GM23248 (cell line): ENCODE measurements at regions not wholly inside any gene's neighbourhood (a gene's known extent, or its start where the extent isn't known, plus 50 kb on each side); places are given as distances from the start of the nearest gene placed in this dataset.

Source experiments
- DNase-seq: peaks from one replicate; pipeline ENCODE4 v3.0.0-alpha.2; 2015
- H2AFZ ChIP-seq: fragments of 200-600 bp; sonication (generic); 2 replicates; pipeline ENCODE4 v1.6.1; 2016; ENCODE audit warnings: antibody characterized with exemption
- H3F3A ChIP-seq: fragments of 200-600 bp; sonication (generic); 2 replicates; pipeline ENCODE4 v1.6.1; 2016; ENCODE audit warnings: mild to moderate bottlenecking, antibody characterized with exemption, mixed run types; ENCODE audit not compliant: insufficient read depth
- H3K27ac ChIP-seq: fragments of 200-600 bp; sonication (generic); 2 replicates; pipeline ENCODE4 v1.5.1; 2016; ENCODE audit warnings: mild to moderate bottlenecking
- H3K27me3 ChIP-seq: fragments of 200-600 bp; sonication (generic); replicated peaks from 2 replicates; pipeline ENCODE4 v1.6.1; 2016; ENCODE audit warnings: mild to moderate bottlenecking; ENCODE audit not compliant: insufficient read depth
- H3K36me3 ChIP-seq: fragments of 200-600 bp; sonication (generic); 2 replicates; pipeline ENCODE4 v1.6.1; 2016; ENCODE audit warnings: low read depth, mild to moderate bottlenecking
- H3K4me1 ChIP-seq: fragments of 200-600 bp; sonication (generic); 2 replicates; pipeline ENCODE4 v1.6.1; 2016; ENCODE audit warnings: mild to moderate bottlenecking; ENCODE audit not compliant: insufficient read depth
- H3K4me2 ChIP-seq: fragments of 200-600 bp; sonication (generic); one replicate; pipeline ENCODE4 v1.6.1; 2016; ENCODE audit warnings: mild to moderate bottlenecking; ENCODE audit not compliant: unreplicated experiment
- H3K4me3 ChIP-seq: fragments of 200-600 bp; sonication (generic); 2 replicates; pipeline ENCODE4 v1.5.1; 2016; ENCODE audit warnings: mild to moderate bottlenecking
- H3K79me2 ChIP-seq: fragments of 200-600 bp; sonication (generic); 2 replicates; pipeline ENCODE4 v1.6.1; 2016; ENCODE audit warnings: mild to moderate bottlenecking; ENCODE audit not compliant: insufficient read depth
- H3K9ac ChIP-seq: fragments of 200-600 bp; sonication (generic); 2 replicates; pipeline ENCODE4 v1.6.1; 2016; ENCODE audit warnings: mild to moderate bottlenecking
- H3K9me2 ChIP-seq: fragments of 200-600 bp; sonication (generic); 2 replicates; pipeline ENCODE4 v1.6.1; 2016; ENCODE audit warnings: mixed run types, mild to moderate bottlenecking, moderate library complexity; ENCODE audit not compliant: insufficient read depth
- H3K9me3 ChIP-seq: fragments of 200-600 bp; sonication (generic); one replicate; pipeline ENCODE4 v1.6.1; 2017; ENCODE audit warnings: low read depth
- H4K20me1 ChIP-seq: fragments of 200-600 bp; sonication (generic); 2 replicates; pipeline ENCODE4 v1.6.0; 2016; ENCODE audit not compliant: insufficient read depth
- EZH2 ChIP-seq: fragments of 200-600 bp; sonication (generic); IDR thresholded peaks from 2 replicates; pipeline ENCODE4 v1.6.1; 2018; ENCODE audit warnings: antibody characterized with exemption, mild to moderate bottlenecking; ENCODE audit not compliant: insufficient read depth, poor library complexity, severe bottlenecking
- EZH2phosphoT487 ChIP-seq: fragments of 200-600 bp; sonication (generic); IDR thresholded peaks from 2 replicates; pipeline ENCODE4 v1.6.1; 2018; ENCODE audit warnings: antibody characterized with exemption, moderate library complexity, mild to moderate bottlenecking, low read depth; ENCODE audit not compliant: insufficient read depth
- WGBS, 2 experiments: methylation state at CpG; one replicate each; pipeline ENCODE4 v1.1.6; 2015 to 2017; ENCODE audit warnings: low lambda C conversion rate in 2 of 2, low coverage in 1 of 2; ENCODE audit errors: missing lambda C conversion rate in 2 of 2; 5-methylcytosine and 5-hydroxymethylcytosine counted together
- in situ Hi-C: fragments of 300-500 bp; cut with MboI; formaldehyde crosslinking; loops from 2 replicates; pipeline ENCODE4 v1.15.0; 2020

GRCh38 chr20:40805592-40805991 is 116.6 kb upstream of the MAFB start:
- Histone ChIP-seq H3K9me2 (no peaks in the 10 kb centered on the region), H3K4me2 (no peak overlapping the region), H3K9me3 (no peaks in the 10 kb centered on the region), H3K4me3 (no peak overlapping the region), H3K36me3 (no peaks in the 10 kb centered on the region), H3K4me1 (no peaks in the 10 kb centered on the region), H3K9ac (no peak overlapping the region), H3K27ac (no peak overlapping the region), H4K20me1 (no peaks in the 10 kb centered on the region), H3K27me3 (0 out of 2 replicates have a peak, but pooled peaks cover 6% of the 10 kb centered on the region), H3F3A (no peaks in the 10 kb centered on the region), H3K79me2 (no peaks in the 10 kb centered on the region), H2AFZ (no peak overlapping the region)
- WGBS, 2 experiments, result 39 to 42% methylated on average over 3 of the region's 3 CpGs
- DNase-seq, result no peak
- in situ Hi-C loops, result no loop called here
- no peak for TF ChIP-seq EZH2phosphoT487
- TF ChIP-seq EZH2, result no peak

- no peaks in the 10 kb centered on the region for H3F3A ChIP-seq
Measured at GRCh38 chr20:40806929-40807820, 118.1 kb upstream of the MAFB start.

GRCh38 chr20:40807821-40808170 is 118.8 kb upstream of the MAFB start:
- in situ Hi-C loops, result no loop called here
- H3K27ac ChIP-seq, result no peak overlapping the region
- 0 out of 2 replicates have a peak, but pooled peaks cover 6% of the 10 kb centered on the region for H3K27me3 ChIP-seq
- no peak overlapping the region for H3K4me3 ChIP-seq
- H3K79me2 ChIP-seq, result no peaks in the 10 kb centered on the region
- no peak for DNase-seq
- TF ChIP-seq EZH2phosphoT487, result no peak
- no peak for TF ChIP-seq EZH2
- no peaks in the 10 kb centered on the region for H3K4me1 ChIP-seq
- H2AFZ ChIP-seq, result no peak overlapping the region
- no peaks in the 10 kb centered on the region for H3F3A ChIP-seq
- H3K36me3 ChIP-seq, result no peaks in the 10 kb centered on the region
- 44 to 47% methylated on average over 2 of the region's 2 CpGs for WGBS, 2 experiments
- no peaks in the 10 kb centered on the region for H3K9me3 ChIP-seq
- no peaks in the 10 kb centered on the region for H4K20me1 ChIP-seq
- H3K9me2 ChIP-seq, result no peaks in the 10 kb centered on the region
- no peak overlapping the region for H3K9ac ChIP-seq
- no peak overlapping the region for H3K4me2 ChIP-seq

More at GRCh38 chr20:40806929-40807820, 118.1 kb upstream of the MAFB start:
- 0 out of 2 replicates have a peak, but pooled peaks cover 6% of the 10 kb centered on the region for H3K27me3 ChIP-seq
- TF ChIP-seq EZH2phosphoT487 (no peak), EZH2 (no peak)
- H3K36me3 ChIP-seq, result no peaks in the 10 kb centered on the region
- in situ Hi-C loops, result no loop called here
- H3K27ac ChIP-seq, result no peak overlapping the region
- H3K9ac ChIP-seq, result no peak overlapping the region
- no peak overlapping the region for H3K4me2 ChIP-seq
- no peak for DNase-seq
- H2AFZ ChIP-seq, result no peak overlapping the region
- WGBS, 2 experiments, result 54 to 57% methylated on average over 21 of the region's 21 CpGs
- no peak overlapping the region for H3K4me3 ChIP-seq
- no peaks in the 10 kb centered on the region for H3K79me2 ChIP-seq
- no peaks in the 10 kb centered on the region for H3K9me3 ChIP-seq
- no peaks in the 10 kb centered on the region for H4K20me1 ChIP-seq
- H3K9me2 ChIP-seq, result no peaks in the 10 kb centered on the region
- no peaks in the 10 kb centered on the region for H3K4me1 ChIP-seq

GRCh38 chr20:40808936-40809335 is 119.9 kb upstream of the MAFB start:
- H3K4me1 ChIP-seq, result no peaks in the 10 kb centered on the region
- 25 to 31% methylated on average over 6 of the region's 6 CpGs for WGBS, 2 experiments
- no peak overlapping the region for H3K4me3 ChIP-seq
- H3K9ac ChIP-seq, result no peak overlapping the region
- H3K79me2 ChIP-seq, result no peaks in the 10 kb centered on the region
- H3K9me3 ChIP-seq, result no peaks in the 10 kb centered on the region
- H2AFZ ChIP-seq, result no peak overlapping the region
- H3K27ac ChIP-seq, result no peak overlapping the region
- in situ Hi-C loops, result no loop called here
- no peaks in the 10 kb centered on the region for H3K36me3 ChIP-seq
- H4K20me1 ChIP-seq, result no peaks in the 10 kb centered on the region
- H3K9me2 ChIP-seq, result no peaks in the 10 kb centered on the region
- TF ChIP-seq EZH2phosphoT487, result no peak
- no peak for TF ChIP-seq EZH2
- H3F3A ChIP-seq, result no peaks in the 10 kb centered on the region
- 0 out of 2 replicates have a peak, but pooled peaks cover 6% of the 10 kb centered on the region for H3K27me3 ChIP-seq
- DNase-seq, result no peak
- no peak overlapping the region for H3K4me2 ChIP-seq
